Activated CD8-positive, alpha-beta memory T cell treated with anti-CD3 and anti-CD28 coated beads, Interleukin-2, amount 50 U/mL, for 24 hours (primary cell): ENCODE measurements at regions not wholly inside any gene's neighbourhood (a gene's known extent, or its start where the extent isn't known, plus 50 kb on each side); places are given as distances from the start of the nearest gene placed in this dataset.
"Not testable (repeated sequence)": the region's sequence is repeated elsewhere in the genome, so short reads cannot be mapped to it uniquely, and the experiment has no call there.

Experiments used
- DNase-seq: peaks from one replicate; pipeline ENCODE4 v3.0.0-alpha.2; 2020; ENCODE audit errors: extremely low read depth

DNA sequence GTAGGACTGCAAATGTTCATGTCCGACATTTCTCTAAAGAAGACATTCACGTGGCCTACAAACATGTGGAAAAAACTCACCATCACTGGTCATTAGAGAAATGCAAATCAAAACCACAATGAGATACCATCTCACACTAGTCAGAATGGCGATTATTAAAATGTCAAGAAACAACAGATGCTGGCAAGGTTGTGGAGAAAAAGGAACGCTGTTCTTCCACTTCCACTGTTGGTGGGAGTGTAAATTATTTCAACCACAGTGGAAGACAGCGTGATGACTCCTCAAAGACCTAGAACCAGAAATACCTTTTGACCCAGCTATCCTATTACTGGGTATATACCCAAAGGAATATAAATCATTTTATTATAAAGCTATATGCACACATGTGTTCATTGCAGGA is 253.9 kb upstream of the UBASH3B start:
- not testable (repeated sequence) for DNase-seq

DNA sequence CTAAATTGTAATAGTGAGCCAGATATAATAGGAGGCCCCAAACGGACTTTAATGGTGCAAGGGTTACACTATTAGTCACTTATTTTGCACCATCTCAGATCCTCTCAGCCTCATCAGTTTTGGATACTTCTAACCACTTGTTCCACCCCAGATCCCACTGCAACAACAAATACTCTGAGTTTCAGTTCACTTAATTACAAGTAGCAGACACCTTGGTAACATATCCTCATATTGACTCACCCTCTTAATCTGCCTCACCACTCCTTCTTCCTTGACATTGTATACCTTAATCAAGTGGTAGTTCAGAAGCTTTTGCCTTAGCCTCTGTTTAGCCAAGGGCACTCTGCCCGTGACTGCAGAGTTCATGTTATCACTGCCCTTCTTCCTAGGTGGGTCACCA is 256.1 kb upstream of the UBASH3B start:
- no peak for DNase-seq

DNA sequence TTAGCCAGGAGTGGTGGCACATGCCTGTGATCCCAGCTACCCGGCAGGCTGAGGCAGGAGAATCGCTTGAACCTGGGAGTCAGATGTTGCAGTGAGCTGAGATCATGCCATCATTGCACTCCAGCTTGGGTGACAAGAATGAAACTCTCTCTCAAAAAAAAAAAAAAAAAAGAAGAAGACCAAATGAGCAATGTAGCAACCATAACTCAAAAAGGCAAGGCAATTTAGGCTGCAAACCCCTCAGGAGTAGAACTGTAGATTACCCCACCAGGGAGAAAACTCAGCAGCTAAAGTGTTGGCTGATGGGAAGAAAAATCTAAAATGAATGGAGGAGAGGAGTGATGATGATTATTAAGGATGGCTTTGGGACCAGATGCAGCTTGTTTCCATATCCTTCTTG is 256.7 kb upstream of the UBASH3B start:
- DNase-seq: no peak

DNA sequence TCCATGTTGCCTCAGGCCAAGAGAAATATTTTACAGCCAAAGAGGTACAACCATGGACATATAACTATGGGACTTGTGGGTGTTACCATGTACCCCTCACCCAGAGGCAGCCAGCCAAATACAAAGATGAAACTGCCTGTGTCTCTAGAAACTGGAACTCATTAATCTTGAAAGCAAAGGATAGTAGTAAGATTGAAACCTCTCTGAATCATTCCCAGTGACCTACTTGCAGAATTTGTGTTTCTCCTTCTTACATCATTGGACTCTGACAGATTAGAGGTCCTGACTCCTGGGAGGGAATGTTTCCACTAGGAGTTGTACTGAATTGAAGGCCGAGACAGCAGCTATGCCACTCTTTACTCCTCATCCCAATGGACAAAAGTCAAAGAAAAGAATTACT is 257.4 kb upstream of the UBASH3B start:
- no peak for DNase-seq

DNA sequence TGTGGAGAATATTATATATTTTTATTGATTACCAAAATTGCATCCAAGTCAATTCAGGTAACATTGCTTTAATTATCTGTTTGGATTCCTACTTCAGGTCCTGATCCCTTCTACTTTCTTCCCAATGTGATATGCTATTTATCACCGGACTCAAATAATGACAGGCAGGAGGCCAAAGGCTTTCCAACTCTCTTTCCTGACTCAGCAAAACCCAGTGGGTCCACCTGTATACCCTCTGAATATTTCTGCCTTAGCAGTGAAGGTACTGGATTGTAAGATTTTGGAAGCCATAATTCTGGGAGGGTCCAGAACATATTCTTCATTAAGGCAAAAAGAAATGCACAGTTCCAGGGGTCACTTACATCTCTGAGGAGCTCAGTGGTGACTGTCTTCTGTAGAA is 260.2 kb upstream of the UBASH3B start:
- DNase-seq: no peak

DNA sequence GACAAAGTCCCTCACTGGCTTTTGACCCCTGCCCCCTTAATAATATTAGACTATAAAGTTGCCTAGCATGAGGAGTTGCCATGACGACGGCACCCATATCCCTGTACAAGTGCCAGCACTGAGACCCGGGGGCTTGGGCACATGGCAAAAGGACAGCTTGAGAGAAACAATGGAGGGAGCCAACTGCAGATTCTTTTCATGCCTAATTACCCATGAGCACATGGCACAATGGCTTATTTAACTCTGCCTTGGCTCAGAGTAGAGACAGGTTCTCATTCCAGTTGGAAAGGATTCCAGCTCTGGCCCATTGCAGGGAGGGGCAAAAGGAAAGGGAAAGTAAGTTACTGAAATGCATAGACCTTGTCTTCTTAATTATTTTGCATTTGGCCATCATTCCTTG is 261.2 kb upstream of the UBASH3B start:
- DNase-seq: no peak

DNA sequence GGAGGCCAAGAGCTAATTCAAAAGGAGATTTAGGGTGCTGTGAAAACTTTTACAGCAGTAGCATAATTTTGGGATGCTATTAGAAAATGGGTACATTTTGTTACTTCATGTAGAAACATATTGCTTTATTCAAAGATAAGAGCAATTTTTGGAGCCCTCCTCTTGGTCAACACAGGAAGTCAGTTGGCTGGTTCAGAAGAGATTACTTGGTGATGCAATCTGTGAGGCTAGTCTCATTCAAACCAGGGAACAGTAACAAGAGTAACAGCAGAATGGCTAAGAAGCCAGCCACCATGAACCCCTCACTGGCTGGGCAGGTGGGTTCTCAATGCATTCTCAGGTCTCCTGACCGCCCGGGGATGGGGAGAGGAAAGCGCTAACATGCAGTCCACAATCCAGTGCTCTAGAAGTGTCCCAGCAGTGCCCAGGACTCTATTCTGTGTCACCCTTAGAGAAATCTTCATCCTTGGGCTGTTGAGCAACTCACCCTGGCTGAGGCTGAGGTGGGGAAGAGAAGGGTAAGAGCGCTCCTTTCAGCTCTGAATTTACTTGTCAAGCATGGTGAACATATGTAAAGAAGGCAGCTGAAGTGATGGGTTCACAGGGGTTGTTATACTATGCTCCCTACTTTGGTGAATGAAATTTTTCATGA is 262.2 kb upstream of the UBASH3B start:
- no peak for DNase-seq

DNA sequence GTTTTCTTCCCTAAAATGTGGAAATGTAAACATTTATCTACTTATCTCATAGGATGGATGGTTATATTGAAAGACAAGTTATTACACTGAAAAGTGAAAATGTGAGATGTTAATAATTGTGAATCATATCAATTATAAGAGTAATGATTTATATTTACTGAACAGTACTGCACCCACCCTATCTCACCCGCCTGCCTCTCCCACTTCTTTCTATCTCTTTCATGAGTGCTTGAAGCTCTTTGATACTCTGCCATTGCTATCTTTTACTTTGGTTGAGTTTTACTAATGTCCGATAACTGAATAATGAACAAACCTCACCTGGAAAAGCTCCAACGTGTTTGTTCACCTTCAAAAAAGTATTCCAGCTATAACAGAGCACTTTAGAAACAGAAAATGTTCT is 263.0 kb upstream of the UBASH3B start:
- no peak for DNase-seq

DNA sequence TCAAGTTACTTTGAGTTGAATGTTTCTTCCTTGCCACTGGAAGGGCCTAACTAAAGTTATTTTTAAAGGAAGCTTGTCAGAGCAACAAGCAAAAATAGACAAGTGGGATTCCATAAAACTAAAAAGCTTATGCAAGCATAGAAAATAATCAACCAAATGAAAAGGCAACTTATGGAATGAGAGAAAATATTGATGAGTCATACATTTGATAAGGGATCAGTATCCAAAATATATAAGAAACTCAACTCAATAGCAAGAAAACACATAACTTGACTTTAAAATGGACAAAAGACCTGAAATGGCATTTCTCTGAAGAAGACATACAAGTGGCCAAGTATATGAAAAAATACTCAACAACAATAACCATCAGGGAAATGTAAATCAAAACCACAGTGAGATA is 264.5 kb upstream of the UBASH3B start:
- DNase-seq: no peak

DNA sequence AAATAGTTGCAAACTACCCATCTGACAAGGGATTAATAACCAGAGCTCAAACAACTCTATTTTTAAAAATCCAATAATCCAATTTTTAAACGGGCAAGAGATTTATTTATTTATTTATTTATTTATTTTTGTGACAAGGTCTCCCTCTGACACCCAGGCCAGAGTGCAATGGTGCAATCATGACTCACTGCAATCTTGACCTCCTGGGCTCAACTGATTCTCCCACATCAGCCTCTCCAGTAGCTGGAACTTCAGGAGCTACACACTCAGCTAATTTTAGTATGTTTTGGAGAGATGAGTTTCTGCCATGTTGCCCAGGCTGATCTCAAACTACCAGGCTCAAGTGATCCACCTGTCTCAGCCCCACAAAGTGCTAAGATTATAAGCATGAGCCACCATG is 267.2 kb upstream of the BLID start:
- DNase-seq: no peak

DNA sequence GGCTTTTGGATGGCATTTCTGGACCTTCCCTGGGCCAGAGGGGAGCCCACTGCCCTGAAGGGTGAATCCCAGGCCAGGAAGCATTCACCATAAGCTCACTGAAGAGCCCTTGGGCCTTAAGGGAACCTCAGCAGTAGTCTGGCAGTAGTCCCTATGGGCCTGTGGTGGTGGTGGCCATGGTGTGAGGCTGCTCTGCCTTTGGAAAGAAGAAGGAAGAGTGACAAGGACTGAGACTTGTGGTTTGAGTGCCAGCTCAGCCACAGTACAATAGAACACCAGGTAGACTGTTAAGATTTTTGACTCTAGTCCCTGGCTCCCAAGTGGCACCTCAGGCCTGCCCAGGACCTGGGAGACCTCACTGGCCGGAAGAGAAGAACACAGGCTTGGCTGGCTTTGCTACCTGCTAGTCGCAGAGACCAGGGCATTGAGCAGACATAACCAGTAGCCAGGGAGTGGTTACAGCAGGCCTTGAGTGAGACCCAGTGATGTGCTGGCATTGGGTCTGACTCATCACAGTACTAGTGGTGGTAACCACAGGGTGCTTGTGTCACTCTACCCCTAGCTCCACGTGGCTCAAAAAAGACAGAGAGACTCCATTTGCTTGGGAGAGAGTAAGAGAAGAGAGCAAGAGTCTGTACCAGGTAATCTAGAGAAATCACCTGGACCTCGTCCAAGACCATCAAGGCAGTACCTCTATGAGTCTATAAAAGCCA is 259.8 kb upstream of the BLID start:
- DNase-seq: no peak

DNA sequence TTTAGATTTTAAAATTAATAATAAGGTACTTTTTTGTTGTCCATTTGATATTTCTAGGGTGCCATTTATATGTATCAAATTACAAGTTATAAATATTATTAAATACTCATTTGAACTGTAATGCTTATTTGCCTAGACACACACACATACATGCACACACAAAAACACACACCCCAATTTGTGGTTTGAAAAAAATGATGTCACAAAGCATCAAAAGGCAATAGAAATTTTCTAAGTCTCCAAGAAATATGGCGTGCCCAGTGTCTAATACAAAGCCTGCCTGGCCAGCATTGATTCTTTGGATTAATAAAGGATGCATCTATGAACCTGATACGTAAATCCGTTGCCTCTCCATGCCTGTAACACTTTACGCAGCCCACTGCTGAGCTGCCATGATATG is 252.8 kb upstream of the BLID start:
- DNase-seq: no peak

DNA sequence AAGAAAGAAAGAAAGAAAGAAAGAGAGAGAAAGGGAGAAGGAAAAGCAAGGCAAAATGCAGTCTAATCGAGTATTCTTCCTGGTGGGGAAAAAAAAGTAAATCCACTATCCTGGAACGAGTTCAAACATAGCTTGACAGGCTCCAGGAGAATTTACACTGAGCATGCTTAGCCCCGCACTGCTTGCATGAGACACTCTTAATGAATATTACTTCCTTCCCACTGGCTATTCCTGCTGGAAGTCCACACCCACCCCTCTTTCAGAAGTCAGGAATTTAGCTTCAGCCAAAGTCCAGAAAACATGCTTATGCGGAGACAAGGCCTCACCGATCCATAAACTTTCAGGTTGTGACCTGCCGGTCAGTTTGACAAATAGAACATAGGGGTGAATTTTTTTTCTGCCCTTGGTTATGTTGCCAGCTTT is 251.8 kb upstream of the BLID start:
- no peak for DNase-seq

DNA sequence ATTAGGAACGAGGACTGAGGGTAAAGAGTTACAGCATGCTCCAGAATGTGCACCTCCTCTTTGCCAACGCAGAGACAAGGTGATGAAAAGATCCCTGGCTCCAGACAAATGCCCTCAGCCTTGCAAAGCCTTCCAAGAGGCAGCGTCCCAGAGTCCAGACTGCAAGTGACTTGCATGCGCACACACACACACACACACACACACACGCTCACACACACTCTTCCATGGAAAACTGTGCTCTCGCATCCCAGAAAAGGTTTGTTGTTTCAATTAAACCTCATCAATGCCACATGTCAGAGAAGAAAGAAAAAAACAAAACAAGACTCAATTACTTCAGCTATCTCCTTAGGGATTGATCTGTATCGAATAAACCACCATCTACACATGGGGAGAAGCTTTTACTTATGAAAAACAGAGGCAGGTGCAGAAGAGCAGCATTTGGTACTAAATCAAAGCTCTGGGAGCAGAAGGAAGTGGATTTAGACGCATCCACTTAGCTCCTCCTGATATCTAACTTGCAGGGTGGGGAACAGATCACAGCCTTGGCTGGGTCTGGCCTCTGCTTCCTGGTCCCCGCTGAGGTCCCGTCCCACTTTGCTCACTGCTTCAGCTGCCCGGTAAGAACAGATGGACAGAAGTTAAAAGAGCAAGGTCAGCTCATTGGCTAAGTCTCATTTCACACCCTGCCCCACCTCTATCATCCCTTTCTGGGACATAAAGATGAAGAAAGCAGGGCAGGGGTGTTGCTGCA is 249.8 kb upstream of the BLID start:
- DNase-seq: no peak

DNA sequence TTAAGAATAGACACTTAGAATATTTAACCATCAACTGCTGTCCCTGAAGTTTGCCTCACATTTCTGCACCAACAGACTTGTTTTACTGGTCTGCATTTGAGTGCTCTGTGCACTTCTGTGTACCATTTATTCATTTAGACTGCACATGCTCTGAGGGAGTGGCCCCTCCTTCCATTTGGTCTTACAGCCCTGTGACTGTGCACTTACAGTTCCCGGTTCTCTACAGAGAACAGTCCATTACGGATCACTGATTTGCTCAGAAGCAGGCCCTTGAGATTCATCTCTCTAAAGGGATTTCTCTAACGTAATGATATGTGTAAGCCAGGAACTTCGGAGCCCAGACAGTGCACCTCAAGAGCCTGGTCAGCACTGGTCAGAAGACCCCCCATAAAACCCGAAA is 247.3 kb upstream of the BLID start:
- no peak for DNase-seq

DNA sequence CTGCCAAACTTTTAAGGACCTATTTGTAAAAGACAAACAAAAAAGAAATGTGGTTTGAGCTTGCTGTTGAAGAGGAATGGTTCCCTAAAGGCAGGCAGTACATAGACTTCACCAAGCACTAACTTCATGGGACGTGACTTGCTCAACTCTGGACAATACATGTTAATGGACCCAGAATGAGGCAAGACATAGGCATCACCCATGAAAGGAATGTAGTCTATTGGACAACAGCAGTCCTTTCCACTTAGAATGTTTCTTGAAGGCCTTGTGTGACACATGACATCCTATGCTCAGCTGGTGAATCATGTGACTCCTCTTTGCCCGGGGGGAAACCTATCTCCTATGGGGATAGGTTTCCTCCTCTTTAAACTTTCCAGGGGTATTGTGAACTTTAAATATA is 246.4 kb upstream of the BLID start:
- no peak for DNase-seq

DNA sequence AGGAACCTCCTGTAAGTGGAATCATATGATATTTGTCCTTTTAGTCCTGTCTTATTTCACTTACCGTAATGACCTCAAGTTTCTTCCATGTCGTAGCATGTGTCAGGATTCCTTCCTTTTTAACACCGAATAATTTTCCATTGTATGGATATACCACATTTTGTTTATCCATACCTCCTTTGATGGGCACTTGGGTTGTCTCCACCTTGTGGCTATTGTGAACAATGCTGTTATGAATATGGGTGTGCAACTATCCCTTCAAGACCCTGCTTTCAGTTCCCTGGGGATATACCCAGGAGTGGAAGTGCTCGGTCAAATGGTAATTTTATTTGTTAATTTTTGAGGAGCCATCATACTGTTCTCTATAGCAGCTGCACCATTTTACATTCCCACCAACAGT is 244.9 kb upstream of the BLID start:
- DNase-seq: no peak

DNA sequence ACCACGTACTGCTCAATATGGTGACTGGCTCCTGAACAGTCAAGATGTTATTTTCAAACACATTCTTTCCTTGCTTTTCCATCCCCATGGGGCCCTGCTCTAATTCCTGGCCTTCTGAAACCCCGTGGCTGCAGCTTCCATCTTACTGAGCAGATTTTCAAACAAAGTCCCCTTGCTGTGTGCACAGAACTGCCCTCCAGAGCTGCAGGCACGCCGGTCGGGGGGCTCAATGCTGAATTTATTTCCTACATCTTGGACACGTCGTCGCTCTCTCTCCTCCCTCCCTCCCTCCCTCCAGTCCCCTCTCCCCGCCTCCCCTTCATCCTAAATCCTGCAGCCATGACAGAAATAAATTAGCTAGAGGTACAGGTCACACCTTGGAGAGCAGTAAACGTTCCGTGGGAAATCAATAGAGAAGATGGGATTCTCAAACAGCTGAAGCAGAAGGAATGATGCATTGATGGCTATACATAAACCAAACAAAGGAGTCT is 243.1 kb upstream of the BLID start:
- DNase-seq: no peak

DNA sequence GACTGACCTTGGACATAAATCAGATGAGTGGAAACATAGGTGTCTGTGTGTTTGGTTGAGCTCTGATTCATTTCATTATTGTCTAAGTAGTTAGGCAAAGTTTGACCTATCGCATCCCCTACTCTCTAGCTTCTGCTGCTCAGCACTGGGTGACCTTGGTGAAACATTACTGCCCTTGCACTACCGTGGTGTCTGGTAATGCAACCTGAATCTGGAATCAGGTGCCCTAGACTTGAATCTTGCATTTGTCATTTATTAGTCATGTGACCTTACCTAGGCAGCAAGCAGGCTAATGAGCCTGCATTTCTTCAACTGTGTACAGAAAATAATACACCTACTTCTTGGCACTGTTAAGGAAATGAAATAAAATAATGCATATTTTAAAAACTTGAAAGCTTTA is 242.3 kb upstream of the BLID start:
- no peak for DNase-seq

DNA sequence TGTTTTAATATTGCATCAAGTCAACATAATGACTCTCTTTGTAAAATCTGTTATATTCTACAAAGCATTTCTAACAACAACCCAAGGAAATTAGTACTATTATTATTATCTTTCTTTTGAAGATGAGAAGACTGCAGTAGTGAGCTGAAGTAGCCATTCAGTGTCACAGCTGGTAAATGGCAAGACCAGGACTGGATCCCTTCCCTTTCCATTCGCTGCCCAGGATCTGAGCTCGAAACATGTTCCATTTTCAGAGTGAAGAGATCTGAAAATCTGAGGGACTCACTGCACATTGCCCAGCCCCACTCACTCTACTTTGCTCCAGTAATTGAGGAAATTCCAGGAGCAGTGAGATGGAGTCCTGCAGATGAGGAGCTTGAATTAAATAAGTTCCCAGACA is 240.0 kb upstream of the BLID start:
- no peak for DNase-seq

DNA sequence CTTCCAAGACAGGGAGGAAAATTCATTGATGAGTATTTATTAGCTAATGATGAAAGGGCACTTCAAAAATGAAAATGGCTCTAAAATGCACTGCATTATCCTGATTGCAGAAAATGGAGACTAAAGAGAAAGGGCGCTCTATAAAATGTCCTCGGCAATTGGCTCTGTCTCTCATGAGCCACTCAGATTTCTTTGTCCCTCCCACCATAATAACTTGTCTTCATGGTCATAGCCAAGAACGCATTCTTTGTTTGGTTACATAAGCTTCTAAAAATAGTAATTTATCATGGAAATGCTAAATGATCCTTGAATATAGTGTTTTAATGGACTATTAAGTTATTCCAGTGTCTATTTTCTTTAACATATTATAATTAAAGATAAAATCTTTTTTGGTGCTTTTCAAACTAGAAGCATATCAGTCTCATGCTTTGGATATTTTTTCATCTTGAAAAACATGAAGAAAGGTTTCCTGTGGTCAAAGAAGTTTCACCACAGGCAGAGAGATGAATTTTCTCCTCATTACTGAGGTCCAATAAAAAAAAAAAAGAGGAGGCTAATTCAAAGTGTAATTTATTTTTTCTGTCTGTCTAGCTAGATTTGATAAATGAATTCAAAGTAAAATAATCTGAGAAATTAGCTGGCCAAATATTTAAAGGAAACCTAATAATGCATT is 238.1 kb upstream of the BLID start:
- DNase-seq: no peak

DNA sequence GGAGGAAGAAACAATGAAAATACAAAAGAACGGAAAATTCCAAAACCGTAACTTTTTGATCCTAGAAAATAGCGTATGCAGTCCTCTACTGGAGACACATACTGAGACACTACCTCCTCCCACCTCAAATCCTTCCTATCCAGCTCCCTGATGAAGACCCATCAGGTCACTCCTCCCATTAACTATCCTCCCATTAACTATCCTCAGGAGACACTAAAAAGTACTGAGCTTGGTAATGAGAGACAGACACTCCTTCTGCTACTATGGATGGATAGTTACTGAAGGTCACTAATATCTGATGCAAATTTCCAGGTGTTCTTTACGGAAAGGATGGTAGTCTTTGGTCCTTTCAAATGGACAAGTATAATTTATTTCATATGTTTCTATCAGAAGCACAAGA is 237.5 kb upstream of the BLID start:
- DNase-seq: no peak
